ENCODE measurements at regions not wholly inside any gene's neighbourhood (a gene's known extent, or its start where the extent isn't known, plus 50 kb on each side); places are given as distances from the start of the nearest gene placed in this dataset.

GRCh38 chr10:44516891-44517290 is 132.0 kb upstream of the CXCL12 start:
- no peaks in the 10 kb centered on the region for H4K20me1 ChIP-seq (ENCODE audit: control insufficient read depth, insufficient read depth, low read depth, low read length)
- no peaks in the 10 kb centered on the region for H3F3A ChIP-seq (ENCODE audit: control insufficient read depth, insufficient read depth)
- H3K9me3 ChIP-seq (ENCODE audit: control insufficient read depth, insufficient read depth, low read length), result no peaks in the 10 kb centered on the region
- H3K9me2 ChIP-seq (replicated peaks; ENCODE audit: control insufficient read depth, low read length), result no peaks in the 10 kb centered on the region
- no peak overlapping the region for H3K4me3 ChIP-seq (ENCODE audit: low read length)
- no peaks in the 10 kb centered on the region for H3K79me2 ChIP-seq (ENCODE audit: control insufficient read depth, low read length)
- TF ChIP-seq EZH2phosphoT487 (IDR thresholded peaks at IDR 0.05; ENCODE audit: borderline replicate concordance, low read length), result no peak
- TF ChIP-seq CTCF (IDR thresholded peaks at IDR 0.05; ENCODE audit: low read depth, low read length, poor library complexity, severe bottlenecking), result no peak
- no peaks in the 10 kb centered on the region for H3K4me1 ChIP-seq (ENCODE audit: control insufficient read depth, low read length)
- H3K36me3 ChIP-seq (ENCODE audit: control insufficient read depth, low read length), result no peaks in the 10 kb centered on the region
- no peak overlapping the region for H3K27ac ChIP-seq (ENCODE audit: low read depth, low read length)
- no peaks in the 10 kb centered on the region for H3K27me3 ChIP-seq (ENCODE audit: control insufficient read depth, low read length)
- H3K4me2 ChIP-seq (ENCODE audit: low read length), result no peak overlapping the region

- TF ChIP-seq EZH2phosphoT487 (IDR thresholded peaks at IDR 0.05; ENCODE audit: borderline replicate concordance, low read length), result no peak
- TF ChIP-seq CTCF (IDR thresholded peaks at IDR 0.05; ENCODE audit: low read depth, low read length, poor library complexity, severe bottlenecking), result peak; percentile 66
- H3K36me3 ChIP-seq (ENCODE audit: control insufficient read depth, low read length), result no peaks in the 10 kb centered on the region
- no peaks in the 10 kb centered on the region for H3K9me2 ChIP-seq (replicated peaks; ENCODE audit: control insufficient read depth, low read length)
- no peak overlapping the region for H3K27ac ChIP-seq (ENCODE audit: low read depth, low read length)
- H4K20me1 ChIP-seq (ENCODE audit: control insufficient read depth, insufficient read depth, low read depth, low read length), result no peaks in the 10 kb centered on the region
- H3K79me2 ChIP-seq (ENCODE audit: control insufficient read depth, low read length), result no peaks in the 10 kb centered on the region
- no peak overlapping the region for H3K4me2 ChIP-seq (ENCODE audit: low read length)
- H3F3A ChIP-seq (ENCODE audit: control insufficient read depth, insufficient read depth), result no peaks in the 10 kb centered on the region
- H3K9me3 ChIP-seq (ENCODE audit: control insufficient read depth, insufficient read depth, low read length), result no peaks in the 10 kb centered on the region
- H3K4me3 ChIP-seq (ENCODE audit: low read length), result no peak overlapping the region
- H3K27me3 ChIP-seq (ENCODE audit: control insufficient read depth, low read length), result no peaks in the 10 kb centered on the region
- no peaks in the 10 kb centered on the region for H3K4me1 ChIP-seq (ENCODE audit: control insufficient read depth, low read length)
Observed at GRCh38 chr10:44517635-44518034, 132.7 kb upstream of the CXCL12 start.

GRCh38 chr10:44519361-44519760 is 134.5 kb upstream of the CXCL12 start:
- Histone ChIP-seq H3K4me2 (ENCODE audit: low read length) (no peak overlapping the region), H3K4me3 (ENCODE audit: low read length) (no peak overlapping the region)

More at GRCh38 chr10:44519361-44519760, 134.5 kb upstream of the CXCL12 start:
- H3K27ac ChIP-seq (ENCODE audit: low read depth, low read length), result no peak overlapping the region
- TF ChIP-seq CTCF (IDR thresholded peaks at IDR 0.05; ENCODE audit: low read depth, low read length, poor library complexity, severe bottlenecking), result no peak
- no peak for TF ChIP-seq EZH2phosphoT487 (IDR thresholded peaks at IDR 0.05; ENCODE audit: borderline replicate concordance, low read length)
- H3K9me2 ChIP-seq (replicated peaks; ENCODE audit: control insufficient read depth, low read length), result no peaks in the 10 kb centered on the region
- H3K9me3 ChIP-seq (ENCODE audit: control insufficient read depth, insufficient read depth, low read length), result no peaks in the 10 kb centered on the region
- H3K27me3 ChIP-seq (ENCODE audit: control insufficient read depth, low read length), result no peaks in the 10 kb centered on the region
- H4K20me1 ChIP-seq (ENCODE audit: control insufficient read depth, insufficient read depth, low read depth, low read length), result no peaks in the 10 kb centered on the region
- no peaks in the 10 kb centered on the region for H3F3A ChIP-seq (ENCODE audit: control insufficient read depth, insufficient read depth)
- H3K79me2 ChIP-seq (ENCODE audit: control insufficient read depth, low read length), result no peaks in the 10 kb centered on the region
- no peaks in the 10 kb centered on the region for H3K36me3 ChIP-seq (ENCODE audit: control insufficient read depth, low read length)
- H3K4me1 ChIP-seq (ENCODE audit: control insufficient read depth, low read length), result no peaks in the 10 kb centered on the region

All from DOHH2 (cell line).